ENCODE measurements at regions not wholly inside any gene's neighbourhood (a gene's known extent, or its start where the extent isn't known, plus 50 kb on each side); places are given as distances from the start of the nearest gene placed in this dataset.

DNA sequence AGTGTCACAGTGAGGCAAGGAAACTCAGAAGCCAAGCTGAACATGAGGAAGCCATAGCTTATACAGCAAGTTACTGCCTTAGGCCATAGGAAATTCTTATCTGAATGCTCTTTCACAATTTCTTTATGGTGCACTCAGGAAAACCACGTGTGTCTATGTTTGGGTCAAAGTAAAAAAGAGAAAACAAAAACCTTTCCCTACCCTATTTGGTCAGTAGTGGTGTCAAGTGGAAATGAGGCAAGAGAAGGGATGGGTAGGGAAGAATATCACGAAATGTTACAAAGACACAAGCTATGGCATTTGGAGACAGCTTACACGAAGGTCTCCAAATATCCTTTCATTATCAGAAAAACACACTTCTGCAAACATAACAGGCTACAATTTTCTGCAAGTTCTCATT is 83.4 kb upstream of the INPP4B start:
- no peak for TF ChIP-seq CTCF (IDR thresholded peaks at IDR 0.05)
- TF ChIP-seq POLR2A (IDR thresholded peaks at IDR 0.05): no peak
